Thyroid gland (tissue), 4 donors: ENCODE measurements at regions not wholly inside any gene's neighbourhood (a gene's known extent, or its start where the extent isn't known, plus 50 kb on each side); places are given as distances from the start of the nearest gene placed in this dataset.

Experiments
- DNase-seq, 2 donors: peaks; one replicate each; pipeline ENCODE4 v3.0.0-alpha.2; 2019
- H3K27ac ChIP-seq, 3 donors: fragments of 200-600 bp; sonication (generic); 1 replicate in 2 of 3; 2 replicates in 1 of 3; pipeline ENCODE4 v1.5.1; 2016 to 2019; ENCODE audit warnings: mild to moderate bottlenecking in 1 of 3, moderate library complexity in 1 of 3
- H3K27me3 ChIP-seq: fragments of 200-600 bp; sonication (generic); one replicate; pipeline ENCODE4 v1.5.1; 2019
- H3K36me3 ChIP-seq, 2 donors: fragments of 200-600 bp; sonication (generic); one replicate each; pipeline ENCODE4 v1.5.1; 2016 to 2019
- H3K4me1 ChIP-seq, 2 donors: fragments of 200-600 bp; sonication (generic); one replicate each; pipeline ENCODE4 v1.5.1; 2017 to 2019
- H3K4me3 ChIP-seq, 3 donors: fragments of 200-600 bp; sonication (generic); replicated peaks in 1 of 3; 1 replicate in 2 of 3; 2 replicates in 1 of 3; pipeline ENCODE4 v1.5.1; 2016; ENCODE audit warnings: mild to moderate bottlenecking in 1 of 3
- H3K9me3 ChIP-seq: fragments of 200-600 bp; sonication (generic); one replicate; pipeline ENCODE4 v1.5.1; 2017
- CTCF ChIP-seq, 6 experiments: fragments of 200-600 bp in 3 of 6; fragments of 450-650 bp in 3 of 6; sonication (generic) in 3 of 6; IDR thresholded peaks; one replicate each; pipeline ENCODE4 v1.5.1; 2016 to 2019; ENCODE audit warnings: antibody characterized with exemption in 6 of 6, mild to moderate bottlenecking in 2 of 6, inconsistent platforms in 1 of 6, moderate library complexity in 1 of 6
- POLR2A ChIP-seq, 2 donors: fragments of 450-650 bp; IDR thresholded peaks; one replicate each; pipeline ENCODE4 v1.6.1; 2017; ENCODE audit warnings: antibody characterized with exemption in 2 of 2, mild to moderate bottlenecking in 2 of 2, moderate library complexity in 1 of 2
- WGBS, 2 donors: methylation state at CpG; one replicate each; pipeline ENCODE4 v1.1.5; 2017; 5-methylcytosine and 5-hydroxymethylcytosine counted together
- intact Hi-C: fragments of 100-400 bp; cut with DNase I; formaldehyde crosslinking; loops from one replicate; pipeline ENCODE4 v1.15.1; 2023

DNA sequence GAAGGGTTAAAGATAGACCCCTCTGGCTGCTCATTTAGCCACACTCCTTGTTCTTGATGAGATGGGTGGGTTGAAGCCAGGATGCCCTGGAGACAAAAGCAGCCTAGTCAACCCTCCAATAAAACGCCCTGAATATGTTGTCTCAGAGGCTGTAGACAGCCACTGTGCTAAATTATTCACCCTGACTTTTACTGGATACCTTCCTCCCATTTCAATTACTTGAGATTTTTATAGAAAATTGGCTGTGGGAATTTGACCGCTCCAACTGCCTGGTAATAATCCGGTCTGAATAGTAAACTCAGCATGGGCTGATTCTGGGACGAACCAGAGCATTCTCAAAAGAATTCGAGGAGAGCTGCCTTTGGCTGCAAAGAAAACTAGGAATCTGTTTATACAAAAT is 104.2 kb downstream of the SNX18 start:
- TF ChIP-seq POLR2A (IDR thresholded peaks at IDR 0.05) (no peak), CTCF (IDR thresholded peaks at IDR 0.05) (no peak)
- Histone ChIP-seq H3K4me1 (peaks cover 16 to 26% of the 10 kb centered on the region in 2 donors), H3K27me3 (no peaks in the 10 kb centered on the region), H3K27ac (no peak overlapping the region), H3K36me3 (no peaks in the 10 kb centered on the region), H3K9me3 (no peaks in the 10 kb centered on the region), H3K4me3 (no peak overlapping the region)
- 89 to 90% methylated on average over 5 of the region's 5 CpGs for WGBS, 2 donors
- intact Hi-C loops, result no loop called here
- DNase-seq, result no peak

DNA sequence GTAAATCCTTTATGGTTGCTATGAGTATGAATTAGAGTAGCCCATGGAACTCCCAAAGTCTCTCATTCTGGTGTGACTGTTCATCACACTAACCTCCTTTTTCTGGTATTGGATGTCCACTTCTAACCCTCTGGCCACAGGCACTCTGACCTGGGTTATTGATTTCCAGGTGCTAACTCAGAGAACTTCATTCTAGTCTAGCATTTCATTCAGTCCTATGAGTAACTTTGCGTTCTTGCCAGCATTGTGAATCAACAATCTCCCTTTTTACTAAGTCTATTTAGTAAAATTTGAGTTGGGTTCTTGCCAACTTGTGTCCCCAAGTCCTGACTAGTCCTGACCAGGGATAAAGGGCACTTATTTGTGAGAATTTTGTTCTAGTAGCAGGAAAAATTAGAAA is 103.5 kb downstream of the SNX18 start:
- no peak overlapping the region for H3K27ac ChIP-seq
- no peaks in the 10 kb centered on the region for H3K27me3 ChIP-seq
- TF ChIP-seq POLR2A (IDR thresholded peaks at IDR 0.05) (no peak), CTCF (IDR thresholded peaks at IDR 0.05) (no peak)
- intact Hi-C loops, result no loop called here
- H3K36me3 ChIP-seq, result no peaks in the 10 kb centered on the region
- no peak overlapping the region for H3K4me3 ChIP-seq
- peaks cover 16 to 31% of the 10 kb centered on the region in 2 donors for H3K4me1 ChIP-seq
- WGBS, 2 donors, result 97% methylated on average over 1 of the region's 1 CpG
- no peaks in the 10 kb centered on the region for H3K9me3 ChIP-seq
- DNase-seq, result no peak

- intact Hi-C loops, result no loop called here
- no peaks in the 10 kb centered on the region for H3K27me3 ChIP-seq
These were observed 102.8 kb downstream of the SNX18 start for GRCh38 chr5:54620141-54620933.

DNA sequence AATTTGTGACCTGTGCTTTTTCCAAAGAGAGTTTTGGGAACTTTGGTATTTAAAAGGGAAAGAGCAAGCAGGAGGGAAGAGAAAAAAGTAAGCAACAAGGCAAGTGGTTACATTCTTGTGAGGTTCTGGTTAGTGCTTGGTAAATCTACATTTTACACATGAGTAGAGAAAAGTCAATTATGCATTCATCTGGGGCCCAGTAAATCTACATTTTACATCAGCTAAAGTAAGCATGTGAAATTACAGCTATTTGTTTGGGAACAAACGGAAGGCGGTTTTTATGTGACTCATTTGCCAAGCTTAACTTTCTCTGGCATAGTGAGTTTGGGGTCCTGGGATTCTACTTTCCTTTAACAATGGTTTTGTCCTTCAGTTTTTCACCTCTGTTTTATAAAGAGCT is 102.2 kb downstream of the SNX18 start:
- no peak for DNase-seq
- intact Hi-C loops, result no loop called here
- Histone ChIP-seq H3K36me3 (no peaks in the 10 kb centered on the region), H3K4me3 (no peak overlapping the region), H3K9me3 (no peaks in the 10 kb centered on the region), H3K27ac (peak overlapping the region; percentile 56 to 76 (median 65)), H3K4me1 (peaks cover 26 to 44% of the 10 kb centered on the region in 2 donors), H3K27me3 (no peaks in the 10 kb centered on the region)
- TF ChIP-seq CTCF (IDR thresholded peaks at IDR 0.05) (no peak), POLR2A (IDR thresholded peaks at IDR 0.05) (no peak)
- 43 to 51% methylated on average over 2 of the region's 2 CpGs for WGBS, 2 donors

More at GRCh38 chr5:54620141-54620933, 102.8 kb downstream of the SNX18 start:
- 82 to 93% methylated on average over 3 of the region's 3 CpGs for WGBS, 2 donors
- H3K36me3 ChIP-seq, result no peaks in the 10 kb centered on the region
- no peak for DNase-seq
- no peak overlapping the region for H3K4me3 ChIP-seq
- H3K9me3 ChIP-seq, result no peaks in the 10 kb centered on the region
- H3K4me1 ChIP-seq, result peaks cover 23 to 38% of the 10 kb centered on the region in 2 donors
- peak overlapping the region; percentile 56 to 76 (median 65) for H3K27ac ChIP-seq
- TF ChIP-seq CTCF (IDR thresholded peaks at IDR 0.05) (no peak), POLR2A (IDR thresholded peaks at IDR 0.05) (no peak)

DNA sequence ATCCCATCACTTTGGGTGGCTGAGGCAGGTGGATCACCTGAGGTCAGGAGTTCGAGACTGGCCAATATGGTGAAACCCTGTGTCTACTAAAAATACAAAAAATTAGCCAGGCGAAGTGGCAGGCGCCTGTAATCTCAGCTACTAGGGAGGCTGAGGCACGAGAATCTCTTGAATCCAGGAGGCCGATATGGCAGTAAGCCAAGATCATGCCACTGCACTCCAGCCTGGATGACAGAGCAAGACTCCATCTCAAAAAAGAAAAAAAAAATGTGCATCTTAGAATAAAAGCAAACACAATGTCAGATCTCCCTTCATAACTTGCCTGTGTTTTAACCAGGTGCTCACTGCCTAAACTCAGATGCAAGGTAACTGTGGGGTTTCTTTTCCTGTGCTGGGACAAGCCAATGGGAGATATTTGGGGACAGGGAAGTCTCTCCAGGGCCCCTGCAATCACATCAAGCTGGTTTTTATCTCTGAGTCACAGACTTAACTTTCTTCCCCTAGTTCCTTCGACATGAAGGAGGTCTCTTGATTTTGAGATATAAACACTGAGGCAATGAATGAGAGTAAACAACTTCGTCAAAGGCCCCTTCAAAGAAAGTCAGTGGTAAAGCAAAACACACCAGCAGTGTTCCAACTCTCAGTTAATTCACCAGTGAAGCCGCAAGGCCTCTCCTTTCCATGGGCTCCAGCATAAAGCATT is 99.1 kb downstream of the SNX18 start:
- 92 to 95% methylated on average over 8 of the region's 8 CpGs for WGBS, 2 donors
- DNase-seq, result no peak
- intact Hi-C loops, result no loop called here
- peak overlapping the region in 2 of 3 donors; percentile 42 to 65 for H3K27ac ChIP-seq
- no peaks in the 10 kb centered on the region for H3K36me3 ChIP-seq
- peaks cover 26 to 44% of the 10 kb centered on the region in 2 donors for H3K4me1 ChIP-seq
- TF ChIP-seq CTCF (IDR thresholded peaks at IDR 0.05) (no peak), POLR2A (IDR thresholded peaks at IDR 0.05) (no peak)
- no peaks in the 10 kb centered on the region for H3K27me3 ChIP-seq
- no peaks in the 10 kb centered on the region for H3K9me3 ChIP-seq
- no peak overlapping the region for H3K4me3 ChIP-seq
